Spleen (tissue), 7 donors: ENCODE measurements at regions not wholly inside any gene's neighbourhood (a gene's known extent, or its start where the extent isn't known, plus 50 kb on each side); places are given as distances from the start of the nearest gene placed in this dataset.

ENCODE experiments used
- POLR2A ChIP-seq, 3 donors: fragments of 450-650 bp; IDR thresholded peaks; one replicate each; pipeline ENCODE4 v1.5.1; 2017; ENCODE audit warnings: antibody characterized with exemption in 3 of 3, mild to moderate bottlenecking in 1 of 3
- POLR2AphosphoS5 ChIP-seq, 3 donors: sonication (generic); formaldehyde crosslinking; IDR thresholded peaks; one replicate each; pipeline ENCODE4 v1.5.1; 2017; ENCODE audit warnings: antibody characterized with exemption in 3 of 3
- TF ChIP-seq, protein P1 (sequence below), 11 experiments: fragments of 200-600 bp in 7 of 11; fragments of 450-650 bp in 4 of 11; sonication (generic) in 4 of 11; IDR thresholded peaks in 8 of 11; conservative IDR thresholded peaks in 3 of 11; 1 replicate in 7 of 11; 2 replicates in 4 of 11; pipeline versions ENCODE4 v1.4.0 to v1.8.0; 2016 to 2021; ENCODE audit warnings: antibody characterized with exemption in 11 of 11, inconsistent platforms in 4 of 11, mild to moderate bottlenecking in 1 of 11
- donor health status: DM: no; HTN: no; CAD: no; lungs with moderate emphysema.
- donor health status: DM: no; HTN: no; CAD: no.
- donor health status: DM: no; HTN: no; CAD: no.

DNA sequence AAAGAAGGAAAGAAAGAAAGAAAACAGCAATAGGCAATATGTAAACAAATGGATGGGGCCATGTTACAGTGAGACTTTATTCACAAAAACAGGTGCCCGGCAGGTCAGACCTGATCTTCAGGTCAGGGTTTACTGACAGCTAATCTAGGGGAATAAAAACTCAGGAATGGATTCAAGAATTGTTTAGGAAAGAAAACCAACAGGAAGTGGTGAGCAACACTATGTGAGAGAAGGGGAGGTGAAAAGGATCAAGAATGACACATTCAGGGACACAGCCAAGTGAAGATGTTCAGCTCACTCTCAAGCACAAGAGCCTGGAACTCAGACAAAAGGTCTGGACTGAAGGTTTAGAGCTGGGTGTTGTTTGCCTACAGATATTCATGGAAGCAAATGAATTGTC lies 244.5 kb downstream of the EFNB2 start:
- TF ChIP-seq, protein P1, sequence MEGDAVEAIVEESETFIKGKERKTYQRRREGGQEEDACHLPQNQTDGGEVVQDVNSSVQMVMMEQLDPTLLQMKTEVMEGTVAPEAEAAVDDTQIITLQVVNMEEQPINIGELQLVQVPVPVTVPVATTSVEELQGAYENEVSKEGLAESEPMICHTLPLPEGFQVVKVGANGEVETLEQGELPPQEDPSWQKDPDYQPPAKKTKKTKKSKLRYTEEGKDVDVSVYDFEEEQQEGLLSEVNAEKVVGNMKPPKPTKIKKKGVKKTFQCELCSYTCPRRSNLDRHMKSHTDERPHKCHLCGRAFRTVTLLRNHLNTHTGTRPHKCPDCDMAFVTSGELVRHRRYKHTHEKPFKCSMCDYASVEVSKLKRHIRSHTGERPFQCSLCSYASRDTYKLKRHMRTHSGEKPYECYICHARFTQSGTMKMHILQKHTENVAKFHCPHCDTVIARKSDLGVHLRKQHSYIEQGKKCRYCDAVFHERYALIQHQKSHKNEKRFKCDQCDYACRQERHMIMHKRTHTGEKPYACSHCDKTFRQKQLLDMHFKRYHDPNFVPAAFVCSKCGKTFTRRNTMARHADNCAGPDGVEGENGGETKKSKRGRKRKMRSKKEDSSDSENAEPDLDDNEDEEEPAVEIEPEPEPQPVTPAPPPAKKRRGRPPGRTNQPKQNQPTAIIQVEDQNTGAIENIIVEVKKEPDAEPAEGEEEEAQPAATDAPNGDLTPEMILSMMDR (IDR thresholded peaks at IDR 0.05 in 8 of 11, conservative IDR thresholded peaks at IDR 0.05 in 3 of 11), result no peak
- TF ChIP-seq POLR2A (IDR thresholded peaks at IDR 0.05) (no peak), POLR2AphosphoS5 (IDR thresholded peaks at IDR 0.05) (no peak)
